HEK293 (cell line): ENCODE measurements at regions not wholly inside any gene's neighbourhood (a gene's known extent, or its start where the extent isn't known, plus 50 kb on each side); places are given as distances from the start of the nearest gene placed in this dataset.

ENCODE experiments used
- CTCF ChIA-PET: fragments of 350-600 bp; formaldehyde crosslinking; extraction: SDS; loops from one replicate; lab custom pipeline; 2021; ENCODE audit warnings: antibody characterized with exemption; lab: Yijun Ruan, JAX
- POLR2A ChIA-PET: fragments of 300-600 bp; formaldehyde crosslinking; extraction: SDS; loops from one replicate; lab custom pipeline; 2020; ENCODE audit warnings: antibody characterized with exemption, inconsistent platforms; lab: Yijun Ruan, JAX
- H3K27ac ChIP-seq: fragments of 200-500 bp; sonication (Bioruptor generic); 2 replicates; pipeline ENCODE4 v1.5.1; 2014; ENCODE audit warnings: low read depth, low read length, control low read depth, inconsistent platforms; ENCODE audit errors: extremely low read depth
- H3K36me3 ChIP-seq, 2 experiments: fragments of 200-500 bp in 1 of 2; sonication (Bioruptor generic) in 1 of 2; 1 replicate in 1 of 2; 2 replicates in 1 of 2; pipeline ENCODE4 v1.5.1; 2014 to 2017; ENCODE audit warnings: inconsistent platforms in 2 of 2, low read length in 2 of 2; ENCODE audit not compliant: control insufficient read depth in 2 of 2, insufficient read depth in 1 of 2
- H3K4me1 ChIP-seq: fragments of 200-500 bp; sonication (Bioruptor generic); 2 replicates; pipeline ENCODE4 v1.5.1; 2014; ENCODE audit warnings: mild to moderate bottlenecking, low read length, inconsistent platforms; ENCODE audit not compliant: control insufficient read depth, insufficient read depth
- H3K4me3 ChIP-seq: 2 replicates; pipeline ENCODE4 v1.5.1; 2011; ENCODE audit warnings: low read depth, mild to moderate bottlenecking, control low read depth, low read length, moderate library complexity
- H3K9me3 ChIP-seq: fragments of 200-500 bp; sonication (Bioruptor generic); 2 replicates; pipeline ENCODE4 v1.5.1; 2014; ENCODE audit warnings: low read depth, low read length, inconsistent platforms; ENCODE audit not compliant: control insufficient read depth, insufficient read depth
- AEBP2 ChIP-seq: fragments of 450-650 bp; formaldehyde crosslinking; IDR thresholded peaks from 2 replicates; pipeline ENCODE4 v1.5.1; 2016; ENCODE audit warnings: missing biosample characterization, missing genetic modification characterization, borderline replicate concordance
- GLIS1 ChIP-seq: fragments of 450-650 bp; formaldehyde crosslinking; IDR thresholded peaks from 2 replicates; pipeline ENCODE4 v1.5.1; 2016; ENCODE audit warnings: missing biosample characterization, missing genetic modification characterization
- HOXA7 ChIP-seq: sonication (generic); formaldehyde crosslinking; IDR thresholded peaks from 2 replicates; pipeline ENCODE4 v1.8.1; 2022; ENCODE audit warnings: missing genetic modification reagents, borderline replicate concordance
- KLF7 ChIP-seq: fragments of 450-650 bp; formaldehyde crosslinking; IDR thresholded peaks from 2 replicates; pipeline ENCODE4 v1.5.1; 2016; ENCODE audit warnings: missing biosample characterization, missing genetic modification characterization, borderline replicate concordance
- PRDM1 ChIP-seq: fragments of 450-650 bp; formaldehyde crosslinking; IDR thresholded peaks from 2 replicates; pipeline ENCODE4; 2016; ENCODE audit warnings: missing biosample characterization, missing genetic modification characterization
- REST ChIP-seq: fragments of 450-650 bp; formaldehyde crosslinking; IDR thresholded peaks from 2 replicates; pipeline ENCODE4 v1.5.1; 2016; ENCODE audit warnings: missing biosample characterization, missing genetic modification characterization
- ZBTB20 ChIP-seq: fragments of 450-650 bp; formaldehyde crosslinking; IDR thresholded peaks from 2 replicates; pipeline ENCODE4 v1.5.1; 2016; ENCODE audit warnings: missing biosample characterization, missing genetic modification characterization
- ZBTB21 ChIP-seq: fragments of 450-650 bp; formaldehyde crosslinking; IDR thresholded peaks from 2 replicates; pipeline ENCODE4 v1.5.1; 2017; ENCODE audit warnings: missing biosample characterization, missing genetic modification characterization
- ZBTB8A ChIP-seq: fragments of 450-650 bp; formaldehyde crosslinking; IDR thresholded peaks from 2 replicates; pipeline ENCODE4 v1.5.1; 2016; ENCODE audit warnings: missing biosample characterization, missing genetic modification characterization
- ZNF112 ChIP-seq: fragments of 450-650 bp; formaldehyde crosslinking; IDR thresholded peaks from 2 replicates; pipeline ENCODE4 v1.5.0; 2017; ENCODE audit warnings: missing biosample characterization, missing genetic modification characterization
- ZNF133 ChIP-seq: fragments of 450-650 bp; formaldehyde crosslinking; IDR thresholded peaks from 2 replicates; pipeline ENCODE4 v1.5.1; 2016; ENCODE audit warnings: missing biosample characterization, missing genetic modification characterization
- ZNF155 ChIP-seq: fragments of 450-650 bp; formaldehyde crosslinking; IDR thresholded peaks from 2 replicates; pipeline ENCODE4 v1.5.1; 2016; ENCODE audit warnings: missing biosample characterization, missing genetic modification characterization
- ZNF223 ChIP-seq: fragments of 450-650 bp; formaldehyde crosslinking; IDR thresholded peaks from 2 replicates; pipeline ENCODE4 v1.5.1; 2016; ENCODE audit warnings: missing biosample characterization, missing genetic modification characterization
- ZNF335 ChIP-seq: fragments of 450-650 bp; formaldehyde crosslinking; conservative IDR thresholded peaks from 2 replicates; pipeline ENCODE4 v1.5.1; 2016; ENCODE audit warnings: missing biosample characterization, missing genetic modification characterization
- ZNF362 ChIP-seq: fragments of 450-650 bp; formaldehyde crosslinking; IDR thresholded peaks from 2 replicates; pipeline ENCODE4 v1.5.1; 2016; ENCODE audit warnings: missing biosample characterization, missing genetic modification characterization
- ZNF473 ChIP-seq: fragments of 450-650 bp; formaldehyde crosslinking; IDR thresholded peaks from 2 replicates; pipeline ENCODE4 v1.5.1; 2017; ENCODE audit warnings: missing biosample characterization, missing genetic modification characterization
- ZNF544 ChIP-seq: fragments of 450-650 bp; formaldehyde crosslinking; IDR thresholded peaks from 2 replicates; pipeline ENCODE4 v1.5.0; 2017; ENCODE audit warnings: missing biosample characterization, missing genetic modification characterization
- ZNF558 ChIP-seq: fragments of 450-650 bp; formaldehyde crosslinking; IDR thresholded peaks from 2 replicates; pipeline ENCODE4 v1.5.1; 2016; ENCODE audit warnings: missing biosample characterization, missing genetic modification characterization
- ZNF623 ChIP-seq: fragments of 450-650 bp; formaldehyde crosslinking; IDR thresholded peaks from 2 replicates; pipeline ENCODE4 v1.5.1; 2016; ENCODE audit warnings: missing biosample characterization, missing genetic modification characterization
- ZNF624 ChIP-seq: fragments of 450-650 bp; formaldehyde crosslinking; IDR thresholded peaks from 2 replicates; pipeline ENCODE4 v1.5.1; 2017; ENCODE audit warnings: missing biosample characterization, missing genetic modification characterization
- ZNF639 ChIP-seq: fragments of 450-650 bp; formaldehyde crosslinking; IDR thresholded peaks from 2 replicates; pipeline ENCODE4 v1.5.1; 2016; ENCODE audit warnings: missing biosample characterization, missing genetic modification characterization
- ZNF701 ChIP-seq: fragments of 450-650 bp; formaldehyde crosslinking; IDR thresholded peaks from 2 replicates; pipeline ENCODE4 v1.5.1; 2016; ENCODE audit warnings: missing biosample characterization, missing genetic modification characterization
- ZNF707 ChIP-seq: fragments of 450-650 bp; formaldehyde crosslinking; IDR thresholded peaks from 2 replicates; pipeline ENCODE4 v1.5.1; 2016; ENCODE audit warnings: missing biosample characterization, missing genetic modification characterization
- ZNF776 ChIP-seq: fragments of 450-650 bp; formaldehyde crosslinking; IDR thresholded peaks from 2 replicates; pipeline ENCODE4 v1.5.0; 2017; ENCODE audit warnings: missing biosample characterization, missing genetic modification characterization, borderline replicate concordance
- ZSCAN5A ChIP-seq: fragments of 450-650 bp; formaldehyde crosslinking; IDR thresholded peaks from 2 replicates; pipeline ENCODE4 v1.5.1; 2016; ENCODE audit warnings: missing biosample characterization, missing genetic modification characterization

GRCh38 chr5:57063773-57064172 lies 110.1 kb upstream of the GPBP1 start:
- H3K9me3 ChIP-seq: no peaks in the 10 kb centered on the region
- no peak overlapping the region for H3K4me3 ChIP-seq
- H3K4me1 ChIP-seq: no peaks in the 10 kb centered on the region
- H3K36me3 ChIP-seq: no peaks in the 10 kb centered on the region
- POLR2A ChIA-PET: no interaction called here
- no peak for TF ChIP-seq PRDM1 (tag by site-specific recombination)
- TF ChIP-seq ZNF639: no peak
- TF ChIP-seq ZNF558: no peak
- TF ChIP-seq ZNF776: no peak
- TF ChIP-seq ZNF133 (tag by site-specific recombination): no peak
- no peak for TF ChIP-seq ZNF623 (tag by site-specific recombination)
- no peak for TF ChIP-seq ZNF624 (tag by site-specific recombination)
- no peak for TF ChIP-seq ZBTB21 (tag by site-specific recombination)
- TF ChIP-seq ZSCAN5A (tag by site-specific recombination): no peak
- no peak for TF ChIP-seq ZNF707
- TF ChIP-seq GLIS1 (tag by site-specific recombination): no peak
- TF ChIP-seq HOXA7: no peak
- no peak for TF ChIP-seq ZBTB8A
- TF ChIP-seq ZNF155: no peak
- TF ChIP-seq KLF7 (tag by site-specific recombination): no peak
- no peak for TF ChIP-seq AEBP2 (tag by site-specific recombination)
- no peak for TF ChIP-seq ZNF473
- CTCF ChIA-PET: interaction anchor here (0.6 to 0.7 kb wide), 2 partner anchors 192 to 218 kb away, joined by 3 read pairs; no protein-coding TSS in a partner anchor
- H3K27ac ChIP-seq: no peak overlapping the region

- H3K9me3 ChIP-seq: no peaks in the 10 kb centered on the region
- no peak overlapping the region for H3K4me3 ChIP-seq
- TF ChIP-seq ZNF544 (tag by site-specific recombination) (no peak), ZNF701 (tag by site-specific recombination) (no peak), ZBTB20 (tag by site-specific recombination) (0 out of 2 replicates have a peak, but pooled peaks have one; percentile 29), ZNF362 (tag by site-specific recombination) (peak; percentile 80; the same call in 1 of the 2 replicates), ZNF223 (tag by site-specific recombination) (no peak), REST (0 out of 2 replicates have a peak, but pooled peaks have one; percentile 43), ZNF335 (peak; percentile 63), ZNF112 (no peak)
- no peak overlapping the region for H3K27ac ChIP-seq
- H3K36me3 ChIP-seq: no peaks in the 10 kb centered on the region
- POLR2A ChIA-PET: no interaction called here
- CTCF ChIA-PET: interaction anchor here (0.6 kb wide), 1 partner anchor 142 kb away, joined by 3 read pairs; no protein-coding TSS in a partner anchor
- H3K4me1 ChIP-seq: no peaks in the 10 kb centered on the region
Measured at GRCh38 chr5:57066924-57067596, 106.8 kb upstream of the GPBP1 start.
